Psoas muscle (tissue), 7 donors: ENCODE measurements at regions not wholly inside any gene's neighbourhood (a gene's known extent, or its start where the extent isn't known, plus 50 kb on each side); places are given as distances from the start of the nearest gene placed in this dataset.
"Not testable (repeated sequence)": the region's sequence is repeated elsewhere in the genome, so short reads cannot be mapped to it uniquely, and the experiment has no call there.

Experiments
- ATAC-seq, 4 donors: fragments of 200-7000 bp; cut with Tn5 transposase; one replicate each; pipeline ENCODE4 v1.9.1; 2020; ENCODE audit warnings: moderate library complexity in 3 of 4, mild to moderate bottlenecking in 2 of 4
- DNase-seq, 2 donors: peaks; one replicate each; pipeline ENCODE4 v3.0.0-alpha.2; 2020
- H3K27ac ChIP-seq: fragments of 200-600 bp; one replicate; pipeline ENCODE4 v1.8.0; 2022
- H3K27me3 ChIP-seq, 3 donors: fragments of 200-600 bp in 1 of 3; one replicate each; pipeline versions ENCODE4 v1.6.1 to v1.8.0; 2013 to 2022; ENCODE audit warnings: low read length in 2 of 3, mild to moderate bottlenecking in 2 of 3, moderate library complexity in 1 of 3; ENCODE audit not compliant: insufficient read depth in 3 of 3
- H3K36me3 ChIP-seq, 2 donors: fragments of 200-600 bp in 1 of 2; one replicate each; pipeline versions ENCODE4 v1.6.1 to v1.8.0; 2013 to 2022; ENCODE audit warnings: low read depth in 1 of 2, mild to moderate bottlenecking in 1 of 2, moderate library complexity in 1 of 2; ENCODE audit not compliant: insufficient read depth in 1 of 2
- H3K4me1 ChIP-seq: fragments of 200-600 bp; one replicate; pipeline ENCODE4 v1.8.0; 2022
- H3K4me3 ChIP-seq: fragments of 200-600 bp; one replicate; pipeline ENCODE4 v1.8.0; 2022; ENCODE audit warnings: mild to moderate bottlenecking
- H3K9me3 ChIP-seq: fragments of 200-600 bp; one replicate; pipeline ENCODE4 v1.8.0; 2022
- WGBS, 3 donors: extraction: QIAGEN DNeasy Blood & Tissue Kit; methylation state at CpG; one replicate each; pipeline versions ENCODE4 v1.1.6 to v1.1.7; 2013; 5-methylcytosine and 5-hydroxymethylcytosine counted together
- intact Hi-C, 2 donors: fragments of 100-400 bp; cut with DNase I; formaldehyde crosslinking; loops; one replicate each; pipeline versions ENCODE4 v1.11.0 to v1.14.2; 2022
- TF ChIP-seq, protein P1 (sequence below): fragments of 200-600 bp; IDR thresholded peaks from one replicate; pipeline ENCODE4 v1.8.0; 2022; ENCODE audit warnings: antibody characterized with exemption
- donor health status: healthy with polysubstance abuse.
- donor health status: DM: no; HTN: no; CAD: no; lungs with moderate emphysema.
- donor health status: Bipolar disorder and iron deficiency.
- donor health status: healthy.
- donor health status: DM: yes; HTN: yes; CAD: no.
- donor health status: DM: no; HTN: no; CAD: no.
- donor health status: DM: yes; HTN: yes; CAD: no.

DNA sequence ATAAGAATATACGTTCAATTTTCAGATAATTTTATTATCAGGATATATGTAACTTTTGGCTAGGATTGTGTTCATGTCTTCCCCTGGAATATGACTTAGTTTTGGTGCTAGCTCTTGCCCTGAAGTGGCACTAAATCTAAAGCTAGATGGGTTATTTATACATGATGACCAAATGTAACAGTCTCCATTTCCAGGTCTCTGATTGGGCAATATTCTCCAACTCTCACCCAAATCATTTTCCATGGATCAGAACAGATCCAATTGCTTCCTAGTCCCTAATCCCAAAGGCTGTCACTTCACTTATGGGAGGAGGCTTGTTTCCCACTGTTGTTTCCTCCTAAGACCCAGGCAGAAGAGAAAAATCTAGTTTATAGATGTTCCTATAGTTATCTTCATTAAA, 274.6 kb upstream of the SLC16A7 start:
- no peaks in the 10 kb centered on the region for H3K36me3 ChIP-seq
- TF ChIP-seq, protein P1, sequence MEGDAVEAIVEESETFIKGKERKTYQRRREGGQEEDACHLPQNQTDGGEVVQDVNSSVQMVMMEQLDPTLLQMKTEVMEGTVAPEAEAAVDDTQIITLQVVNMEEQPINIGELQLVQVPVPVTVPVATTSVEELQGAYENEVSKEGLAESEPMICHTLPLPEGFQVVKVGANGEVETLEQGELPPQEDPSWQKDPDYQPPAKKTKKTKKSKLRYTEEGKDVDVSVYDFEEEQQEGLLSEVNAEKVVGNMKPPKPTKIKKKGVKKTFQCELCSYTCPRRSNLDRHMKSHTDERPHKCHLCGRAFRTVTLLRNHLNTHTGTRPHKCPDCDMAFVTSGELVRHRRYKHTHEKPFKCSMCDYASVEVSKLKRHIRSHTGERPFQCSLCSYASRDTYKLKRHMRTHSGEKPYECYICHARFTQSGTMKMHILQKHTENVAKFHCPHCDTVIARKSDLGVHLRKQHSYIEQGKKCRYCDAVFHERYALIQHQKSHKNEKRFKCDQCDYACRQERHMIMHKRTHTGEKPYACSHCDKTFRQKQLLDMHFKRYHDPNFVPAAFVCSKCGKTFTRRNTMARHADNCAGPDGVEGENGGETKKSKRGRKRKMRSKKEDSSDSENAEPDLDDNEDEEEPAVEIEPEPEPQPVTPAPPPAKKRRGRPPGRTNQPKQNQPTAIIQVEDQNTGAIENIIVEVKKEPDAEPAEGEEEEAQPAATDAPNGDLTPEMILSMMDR: no peak
- WGBS, 3 donors: 92 to 97% (median 95%) methylated on average over 1 of the region's 1 CpG

DNA sequence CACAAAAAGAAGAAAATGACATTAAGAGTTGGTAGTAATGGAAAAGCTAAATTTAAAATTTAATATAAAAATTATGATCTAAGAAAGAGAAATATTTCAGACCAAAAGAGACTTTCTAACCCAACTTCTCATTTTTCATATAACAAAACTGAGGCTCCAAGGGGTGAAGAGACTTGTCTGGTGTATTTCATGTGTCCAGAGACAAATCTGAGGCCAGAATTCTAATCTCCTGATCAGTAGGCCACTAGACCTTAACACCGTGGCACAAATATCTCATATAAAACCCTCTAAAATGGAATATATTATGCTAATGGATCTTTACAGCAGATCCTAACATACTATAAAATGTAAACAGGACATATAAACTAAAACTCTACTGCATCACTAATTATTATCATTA, 275.7 kb upstream of the SLC16A7 start:
- Histone ChIP-seq H3K27me3 (no peaks in the 10 kb centered on the region), H3K4me1 (no peaks in the 10 kb centered on the region), H3K36me3 (no peaks in the 10 kb centered on the region), H3K4me3 (no peak overlapping the region), H3K9me3 (no peaks in the 10 kb centered on the region), H3K27ac (no peak overlapping the region)
- 91 to 97% (median 93%) methylated on average over 1 of the region's 1 CpG for WGBS, 3 donors
- intact Hi-C loops: no loop called here
- ATAC-seq (no peak), DNase-seq (no peak)
- TF ChIP-seq, protein P1: no peak

More for the DNA sequence above, 274.6 kb upstream of the SLC16A7 start:
- DNase-seq (no peak), ATAC-seq (no peak)
- H3K27ac ChIP-seq: no peak overlapping the region
- no peaks in the 10 kb centered on the region for H3K27me3 ChIP-seq
- H3K9me3 ChIP-seq: no peaks in the 10 kb centered on the region
- H3K4me1 ChIP-seq: no peaks in the 10 kb centered on the region
- no peak overlapping the region for H3K4me3 ChIP-seq
- intact Hi-C loops: no loop called here

DNA sequence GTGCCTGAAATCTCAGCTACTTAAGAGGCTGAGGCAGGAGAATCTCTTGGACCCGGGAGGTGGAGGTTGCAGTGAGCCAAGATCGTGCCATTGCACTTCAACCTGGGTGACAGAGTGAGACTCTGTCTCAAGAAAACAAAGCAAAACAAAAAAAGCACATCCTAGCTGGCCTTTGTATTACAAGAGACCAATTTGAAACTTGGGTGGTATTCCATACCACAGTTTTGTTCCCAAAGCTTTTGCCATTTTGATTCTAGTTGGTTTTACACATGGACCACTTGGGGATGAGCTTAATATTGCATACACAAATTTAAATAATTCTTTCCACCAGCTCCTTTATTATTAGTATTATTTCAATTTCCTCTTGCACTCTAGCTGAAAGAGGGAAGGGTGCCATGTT, 276.9 kb upstream of the SLC16A7 start:
- WGBS, 3 donors: 86 to 89% (median 86%) methylated on average over 2 of the region's 2 CpGs
- DNase-seq: no peak
- intact Hi-C loops: no loop called here
- H3K27ac ChIP-seq: no peak overlapping the region
- H3K36me3 ChIP-seq: no peaks in the 10 kb centered on the region
- no peak for ATAC-seq
- no peak overlapping the region for H3K4me3 ChIP-seq
- H3K27me3 ChIP-seq: no peaks in the 10 kb centered on the region
- TF ChIP-seq, protein P1: no peak
- H3K9me3 ChIP-seq: no peaks in the 10 kb centered on the region
- no peaks in the 10 kb centered on the region for H3K4me1 ChIP-seq

DNA sequence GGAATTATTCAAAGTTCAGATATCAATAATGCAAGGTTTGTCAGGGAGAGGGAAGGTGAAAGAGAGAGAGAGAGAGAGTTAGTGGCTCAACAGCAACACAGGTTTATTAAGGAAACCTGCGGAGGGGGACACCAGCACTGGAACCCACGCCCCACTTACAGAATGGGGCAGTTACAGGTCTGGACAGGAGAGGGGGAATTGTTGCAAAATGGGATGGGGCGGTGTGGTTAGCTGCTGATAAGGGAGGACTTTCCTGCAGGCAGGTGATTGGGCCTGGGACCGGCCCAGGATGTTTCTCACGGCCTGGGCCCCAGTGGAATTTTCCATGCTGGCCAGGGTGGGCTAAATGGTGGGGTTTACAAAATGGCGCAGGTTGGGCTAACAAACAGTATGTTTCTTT, 278.2 kb upstream of the SLC16A7 start:
- DNase-seq (no peak), ATAC-seq (no peak)
- Histone ChIP-seq H3K9me3 (no peaks in the 10 kb centered on the region), H3K27ac (no peak overlapping the region), H3K27me3 (no peaks in the 10 kb centered on the region), H3K36me3 (no peaks in the 10 kb centered on the region), H3K4me1 (no peaks in the 10 kb centered on the region), H3K4me3 (no peak overlapping the region)
- 92 to 94% (median 93%) methylated on average over 6 of the region's 6 CpGs for WGBS, 3 donors
- TF ChIP-seq, protein P1: no peak
- intact Hi-C loops: no loop called here

DNA sequence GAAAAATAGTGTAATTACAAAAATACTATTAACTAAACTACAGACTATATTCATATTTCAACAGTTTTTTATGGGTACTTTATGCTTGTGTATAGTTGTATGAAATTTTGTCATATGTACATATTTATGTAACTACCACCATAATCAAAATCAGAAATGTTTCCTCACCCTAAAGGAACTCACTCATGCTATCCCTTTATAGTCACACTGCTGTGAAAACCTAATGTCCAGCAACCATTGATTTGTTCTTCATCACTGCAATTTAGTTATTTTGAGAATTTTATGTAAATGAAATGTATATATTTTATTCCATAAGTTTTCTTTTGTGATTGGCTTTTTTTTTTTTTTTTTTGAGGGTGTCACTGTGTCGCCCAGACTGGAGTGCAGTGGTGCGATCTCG, 278.9 kb upstream of the SLC16A7 start:
- Histone ChIP-seq H3K27ac (no peak overlapping the region), H3K9me3 (peaks cover 4% of the 10 kb centered on the region), H3K4me3 (no peak overlapping the region), H3K36me3 (no peaks in the 10 kb centered on the region), H3K4me1 (no peaks in the 10 kb centered on the region), H3K27me3 (no peaks in the 10 kb centered on the region)
- DNase-seq (no peak), ATAC-seq (no peak)
- WGBS, 3 donors: 57 to 100% (median 87%) methylated on average over 3 of the region's 3 CpGs
- TF ChIP-seq, protein P1: no peak
- intact Hi-C loops: no loop called here

DNA sequence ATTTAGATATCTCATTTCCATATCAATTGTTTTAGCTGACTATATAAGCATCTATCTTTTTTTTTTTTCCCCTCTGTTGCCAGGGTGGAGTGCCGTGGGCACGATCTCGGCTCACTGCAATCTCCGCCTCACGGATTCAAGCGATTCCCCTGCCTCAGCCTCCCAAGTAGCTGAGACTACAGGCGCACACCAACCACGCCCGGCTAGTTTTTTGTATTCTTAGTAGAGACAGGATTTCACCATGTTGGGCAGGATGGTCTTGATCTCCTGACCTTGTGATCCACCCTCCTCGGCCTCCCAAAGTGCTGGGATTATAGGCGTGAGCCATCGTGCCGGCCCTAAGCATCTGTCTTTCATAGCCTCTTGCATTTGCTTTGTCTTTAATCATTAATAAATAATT, 279.5 kb upstream of the SLC16A7 start:
- H3K4me3 ChIP-seq, H3K27me3 ChIP-seq, H3K9me3 ChIP-seq, DNase-seq, ATAC-seq, H3K36me3 ChIP-seq, H3K27ac ChIP-seq, intact Hi-C loops, H3K4me1 ChIP-seq: not testable (repeated sequence)
- WGBS, 3 donors: 91 to 94% (median 94%) methylated on average over 13 of the region's 13 CpGs
